Activated CD4-positive, alpha-beta T cell treated with anti-CD3 and anti-CD28 coated beads, Interleukin-2, amount 50 U/mL, for 16 hours (primary cell): ENCODE measurements at regions not wholly inside any gene's neighbourhood (a gene's known extent, or its start where the extent isn't known, plus 50 kb on each side); places are given as distances from the start of the nearest gene placed in this dataset.
"Not testable (repeated sequence)": the region's sequence is repeated elsewhere in the genome, so short reads cannot be mapped to it uniquely, and the experiment has no call there.

Experiments
- DNase-seq: peaks from one replicate; pipeline ENCODE4 v3.0.0-alpha.2; 2020

DNA sequence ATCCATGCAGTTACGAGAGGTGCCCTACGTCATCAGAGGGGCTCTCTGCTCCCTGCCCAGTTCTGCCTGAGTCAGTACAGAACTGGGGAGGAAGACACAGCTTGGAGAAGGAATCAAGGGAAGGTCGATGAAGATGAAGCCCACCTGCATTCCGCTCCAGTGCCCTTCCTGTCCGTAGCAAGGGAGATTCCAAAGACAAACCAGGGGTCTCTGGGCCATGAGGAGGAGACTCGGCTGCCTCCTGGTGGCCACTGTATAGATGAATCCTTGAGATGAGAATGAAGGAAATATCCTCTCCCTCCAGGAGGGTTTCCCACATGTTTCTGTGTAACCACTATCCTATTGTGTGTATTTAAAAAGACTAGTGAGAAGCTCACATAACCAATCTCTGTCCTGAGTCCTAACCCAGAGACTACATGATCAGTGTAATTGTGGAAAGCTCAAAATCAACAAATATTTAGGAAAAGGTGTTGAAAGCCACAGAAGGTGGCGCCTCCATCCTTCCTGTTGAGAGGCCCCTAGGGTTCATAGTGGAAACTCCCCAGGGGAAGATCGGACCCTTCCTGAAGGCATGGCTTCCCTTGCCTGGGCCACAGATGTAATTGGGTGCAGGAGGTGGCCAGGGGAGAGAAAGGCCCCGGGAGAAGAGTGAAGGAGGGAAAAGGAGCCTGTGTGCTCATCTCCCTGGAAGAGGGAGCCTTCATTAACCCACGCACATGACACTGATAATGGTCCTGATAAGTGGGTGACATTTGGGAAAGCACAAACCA lies 67.0 kb upstream of the LYZL2 start:
- DNase-seq: not testable (repeated sequence)

DNA sequence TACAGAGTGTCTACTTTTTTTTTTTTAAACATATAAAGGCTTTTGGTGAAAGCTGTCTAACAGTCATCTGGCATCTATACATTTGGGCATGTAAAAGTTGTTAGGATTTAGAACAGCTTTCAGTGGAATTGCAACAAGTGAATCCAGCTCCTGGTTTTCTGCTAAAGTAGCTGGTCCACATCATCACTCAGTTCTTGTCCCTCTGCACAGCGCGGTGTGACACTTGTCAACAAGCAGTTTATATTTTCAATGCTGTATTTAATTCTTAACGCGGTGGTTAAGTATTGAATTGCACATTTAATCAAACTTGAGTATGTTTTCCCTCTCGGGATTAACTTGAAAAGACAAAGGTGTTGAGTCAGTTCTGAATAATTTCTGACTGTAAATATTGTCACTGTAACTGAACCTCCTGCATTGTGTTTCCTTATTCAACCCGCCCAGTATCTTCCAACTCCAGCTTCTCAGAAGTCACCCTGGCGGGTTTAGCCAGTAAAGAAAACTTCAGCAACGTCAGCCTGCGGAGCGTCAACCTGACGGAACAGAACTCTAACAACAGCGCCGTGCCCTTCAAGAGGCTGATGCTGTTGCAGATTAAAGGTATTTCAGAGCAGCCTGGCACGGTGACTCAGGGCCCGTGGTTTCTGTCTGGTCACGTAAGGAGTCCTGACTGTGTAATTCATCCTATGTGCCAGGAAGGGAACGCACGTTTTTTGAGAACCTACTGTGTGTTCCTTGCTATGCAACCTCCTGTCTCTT lies 66.1 kb upstream of the LYZL2 start:
- peak; percentile 90 for DNase-seq

DNA sequence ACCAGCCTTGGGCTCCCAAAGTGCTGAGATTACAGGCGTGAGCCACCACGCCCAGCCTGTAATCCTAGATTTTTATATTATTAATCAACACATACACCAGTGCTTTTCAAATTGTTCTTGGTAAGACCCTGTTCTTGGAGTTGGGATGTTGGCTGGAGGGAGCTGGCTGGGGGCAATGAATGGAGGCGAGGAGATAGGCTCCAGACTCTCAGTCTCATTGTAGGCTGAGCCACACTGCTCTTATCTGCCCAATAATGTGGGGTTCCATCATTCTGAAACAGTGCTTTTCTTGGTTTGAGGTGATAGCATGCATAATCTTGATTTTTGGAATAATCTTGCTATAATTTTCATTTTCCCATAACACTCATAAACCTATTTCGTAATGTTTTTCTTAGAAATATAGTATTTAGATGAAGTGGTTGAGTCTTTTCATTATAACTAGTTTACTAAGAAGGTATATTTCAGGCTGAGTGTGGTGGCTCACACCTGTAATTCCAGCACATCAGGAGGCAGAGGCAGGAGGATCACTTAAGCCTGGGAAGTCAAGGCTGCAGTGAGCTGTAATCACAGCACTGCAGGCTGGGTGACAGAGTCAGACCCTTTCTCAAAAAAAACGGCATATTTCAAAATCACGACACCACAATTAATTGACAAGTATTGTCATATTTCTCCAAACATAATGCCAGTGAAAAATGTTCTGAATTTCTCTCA lies 65.1 kb upstream of the LYZL2 start:
- peak; percentile 74 for DNase-seq

DNA sequence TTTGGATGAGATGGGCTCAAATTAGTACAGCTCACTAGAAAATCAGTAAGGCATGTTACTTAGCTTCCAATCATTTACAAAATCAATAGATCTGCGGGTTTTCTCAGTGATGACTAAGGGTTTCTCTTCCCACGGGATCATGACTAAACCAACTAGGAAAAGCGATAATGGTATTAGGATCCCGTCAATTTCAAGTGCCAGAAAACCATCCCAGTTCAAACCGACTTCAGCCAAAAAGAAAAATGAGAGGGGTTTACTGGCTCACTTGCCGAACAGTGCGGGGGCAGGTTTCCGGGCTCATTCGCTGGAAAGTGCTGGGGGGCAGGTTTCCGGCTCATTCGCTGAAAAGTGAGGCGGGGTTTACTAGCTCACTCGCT lies 62.1 kb upstream of the LYZL2 start:
- no peak for DNase-seq

DNA sequence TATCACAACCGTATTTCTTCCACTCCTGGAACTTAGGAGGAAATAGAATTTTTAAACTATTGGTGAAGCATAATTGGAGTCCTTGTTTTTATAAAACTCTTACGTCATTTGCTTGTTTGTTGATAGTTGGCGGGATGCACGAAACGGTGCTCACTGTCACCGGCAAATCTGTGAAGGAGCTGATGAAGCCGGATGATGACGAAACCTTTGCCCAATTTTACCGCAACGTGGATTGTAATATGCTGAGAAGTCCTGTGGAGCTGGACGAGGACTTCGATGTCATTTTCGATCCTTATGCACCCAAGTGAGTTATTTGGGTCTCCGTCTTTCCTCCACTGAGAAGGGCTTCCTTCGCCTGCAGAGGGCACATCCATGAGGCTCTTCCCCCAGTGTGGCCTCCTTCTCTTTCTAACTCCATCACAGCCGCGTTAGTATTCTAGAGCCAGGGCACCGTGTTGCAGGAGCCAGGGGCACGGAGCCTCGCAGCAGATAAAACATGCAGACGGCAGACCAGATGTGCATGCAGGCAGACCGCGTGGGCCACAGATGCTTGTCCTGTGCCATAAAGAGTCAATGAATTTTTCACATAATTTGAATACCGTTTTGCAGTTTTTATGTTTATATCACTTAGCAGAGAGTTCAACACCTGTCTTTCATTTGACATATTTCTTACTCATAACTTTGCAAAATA lies 61.5 kb upstream of the LYZL2 start:
- not testable (repeated sequence) for DNase-seq

DNA sequence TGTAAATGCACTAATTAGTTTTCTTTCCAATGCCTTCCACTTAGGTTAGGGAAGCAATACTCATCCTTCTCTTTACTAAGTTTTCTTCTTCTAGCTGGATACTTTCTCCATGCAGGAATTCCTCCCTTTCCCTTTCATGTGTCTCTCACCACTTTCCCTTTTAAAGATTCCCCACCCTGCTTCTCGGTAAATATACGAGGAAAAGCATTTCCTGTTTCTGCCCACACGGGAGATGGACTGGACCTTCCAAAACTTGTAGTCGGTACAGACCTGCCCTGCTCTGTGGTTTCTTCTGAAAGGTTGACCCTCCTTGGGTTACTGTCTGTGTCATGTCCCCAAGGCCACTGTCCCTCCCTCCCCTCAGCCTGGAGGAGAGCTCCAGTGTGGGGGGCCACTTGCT lies 58.9 kb upstream of the LYZL2 start:
- DNase-seq: no peak

DNA sequence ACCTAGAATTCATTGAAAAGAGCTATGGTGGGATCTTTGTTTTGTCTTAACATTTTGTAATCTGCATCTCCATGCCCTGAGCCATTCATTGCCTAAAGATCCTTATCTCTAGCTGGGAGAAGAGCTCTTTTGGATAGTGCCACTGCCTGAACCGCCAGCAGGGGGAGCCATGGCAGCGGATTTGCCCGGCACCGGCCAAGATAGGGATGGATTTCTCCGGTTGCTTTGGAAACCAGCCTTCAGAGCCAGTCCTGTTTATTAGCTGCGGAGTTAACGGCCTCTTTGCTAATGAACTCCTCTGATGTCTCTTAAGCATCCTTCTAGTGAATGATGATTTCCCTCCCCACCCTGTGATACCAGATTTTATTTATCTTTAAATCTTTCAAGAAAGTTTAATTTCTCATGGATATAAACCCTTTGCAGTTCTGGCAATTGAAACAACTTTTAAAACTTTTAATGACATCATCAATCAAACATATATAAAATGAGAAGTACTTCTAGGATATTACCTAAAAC lies 58.2 kb upstream of the LYZL2 start:
- peak; percentile 90 for DNase-seq

DNA sequence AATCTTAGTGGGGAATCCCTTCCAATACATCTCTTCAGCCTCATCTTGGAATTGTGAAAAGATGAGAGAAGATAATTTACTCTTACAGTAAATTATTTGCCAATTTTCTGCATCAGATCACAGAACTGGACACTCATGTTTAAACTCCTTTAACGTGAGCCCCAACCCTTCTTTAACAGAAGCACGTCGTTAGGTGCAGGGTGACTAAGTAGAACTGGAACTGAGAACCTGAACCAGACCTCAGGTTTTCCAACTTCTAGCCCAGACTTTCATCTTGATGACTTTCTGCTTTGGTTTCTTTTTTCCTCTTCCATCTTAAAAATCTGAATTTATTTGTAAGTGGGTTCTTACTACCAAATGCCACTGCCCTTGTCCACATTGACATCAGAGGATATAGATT lies 57.2 kb upstream of the LYZL2 start:
- DNase-seq: peak; percentile 50

DNA sequence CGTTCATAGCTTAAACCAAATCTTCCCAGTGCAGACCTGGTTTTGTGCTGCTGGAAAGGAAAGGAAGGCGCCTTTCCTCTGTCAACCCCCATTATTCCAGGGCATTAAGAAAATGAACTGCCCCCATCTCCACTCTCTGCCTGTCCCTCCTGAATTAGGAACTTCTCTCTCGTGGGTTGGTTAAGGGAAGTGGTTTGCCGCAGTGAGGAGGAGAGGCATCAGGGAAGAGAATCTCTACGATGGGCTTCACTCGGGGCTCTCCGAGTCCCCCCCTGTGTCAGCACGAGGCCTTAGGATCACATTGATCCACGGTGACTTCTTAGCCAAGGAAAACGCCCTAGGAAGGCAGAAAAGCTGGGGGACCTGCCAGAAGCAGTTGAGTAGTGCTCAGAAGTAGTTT lies 53.9 kb upstream of the LYZL2 start:
- peak; percentile 28 for DNase-seq

DNA sequence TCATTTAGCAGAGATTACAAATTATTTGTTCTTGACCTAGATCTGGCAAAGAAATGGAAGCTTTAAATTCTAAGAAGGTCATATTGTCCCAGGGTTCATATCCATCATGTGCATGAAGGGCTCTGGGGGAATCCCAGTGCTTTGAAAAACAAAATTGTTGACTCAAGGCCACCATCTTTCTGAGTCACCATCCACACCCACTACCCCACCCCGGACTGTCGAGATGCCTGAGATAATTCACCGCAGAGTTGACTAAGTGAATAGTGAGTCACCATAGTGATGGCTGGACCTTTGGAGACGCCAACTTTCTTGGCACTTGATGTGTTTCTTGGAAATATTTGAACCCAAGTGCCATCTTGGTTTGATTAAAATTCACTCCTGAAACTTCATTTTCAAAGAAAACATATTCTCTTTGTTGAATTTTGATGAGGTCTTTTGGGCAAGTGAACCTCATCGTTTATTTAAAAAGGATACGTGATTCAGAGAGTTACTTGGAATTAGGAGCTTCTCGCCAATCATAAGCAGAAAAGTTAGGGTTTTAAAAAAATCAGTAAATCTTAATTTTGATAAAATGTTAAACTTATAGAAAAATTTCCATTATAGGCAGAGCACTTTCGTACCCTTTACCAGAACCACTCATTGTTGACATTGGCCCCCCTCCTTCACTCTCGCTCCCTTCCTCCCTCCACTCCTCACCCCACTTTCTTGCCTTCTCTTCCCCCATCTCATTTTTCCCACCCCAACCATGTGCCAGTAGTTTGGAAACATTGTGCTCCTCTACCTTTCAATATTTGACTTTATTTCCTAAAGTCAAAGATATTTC lies 53.0 kb upstream of the LYZL2 start:
- DNase-seq: peak; percentile 97

DNA sequence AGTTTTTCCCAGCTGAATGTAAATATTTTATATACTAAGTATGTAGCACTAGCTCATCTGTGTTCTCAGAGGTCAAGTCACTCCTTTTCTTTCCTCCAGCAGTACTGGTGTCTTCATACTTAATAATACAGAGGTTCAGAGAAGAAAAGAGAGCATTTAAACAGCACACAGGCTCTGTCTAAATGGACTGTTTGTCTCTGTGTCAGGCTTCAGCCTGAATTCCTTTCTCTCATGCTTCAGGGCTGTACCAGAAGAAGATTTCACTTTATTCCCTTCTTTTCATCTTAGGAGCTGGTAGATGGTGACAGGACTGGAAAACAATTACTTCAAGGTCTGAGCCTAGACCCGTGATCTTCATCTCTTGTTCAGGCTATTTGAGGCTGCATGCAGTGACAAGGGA lies 51.4 kb upstream of the LYZL2 start:
- peak; percentile 6 for DNase-seq
